ENCODE measurements at regions not wholly inside any gene's neighbourhood (a gene's known extent, or its start where the extent isn't known, plus 50 kb on each side); places are given as distances from the start of the nearest gene placed in this dataset.

DNA sequence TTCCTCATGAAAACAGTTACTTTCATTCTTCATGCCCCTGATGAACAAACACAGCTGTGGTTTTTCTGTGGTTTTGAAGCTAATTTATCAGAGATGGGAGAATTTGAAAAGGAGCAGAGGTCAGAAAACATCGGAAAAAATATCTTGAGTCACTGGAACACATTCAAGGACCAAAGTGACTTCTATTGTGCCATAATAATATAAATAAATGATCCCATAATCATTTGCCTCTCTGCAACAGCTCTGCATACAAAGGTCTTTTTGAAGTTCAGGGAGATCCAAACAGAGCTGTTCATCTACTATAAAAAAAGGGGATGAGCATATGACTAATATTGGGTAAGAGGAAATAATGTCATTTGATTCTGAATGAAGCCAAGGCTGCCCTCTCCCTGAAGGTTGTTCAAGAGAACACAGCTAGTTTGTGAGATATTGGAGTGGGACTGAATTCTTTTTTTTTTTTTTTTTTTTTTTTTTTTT lies 201.3 kb upstream of the GALNT5 start:
- Histone ChIP-seq H3K9ac (ENCODE audit: control insufficient read depth, insufficient read depth, low read length) (no peak overlapping the region), H4K20me1 (ENCODE audit: control insufficient read depth, insufficient read depth) (no peaks in the 10 kb centered on the region), H3K4me2 (ENCODE audit: control insufficient read depth, insufficient read depth) (no peak overlapping the region), H2AFZ (ENCODE audit: control insufficient read depth, low read depth, low read length) (no peak overlapping the region), H3K79me2 (ENCODE audit: control insufficient read depth, insufficient read depth, low read length) (no peaks in the 10 kb centered on the region), H3K27me3 (replicated peaks in 1 of 2; ENCODE audit: control insufficient read depth in 2 of 2, insufficient read depth in 2 of 2, low read length in 1 of 2) (peaks cover 0 to 2% of the 10 kb centered on the region in 2 experiments; a peak in 1 of 4 replicates), H3K4me3 (no peak overlapping the region), H3K27ac (ENCODE audit: control insufficient read depth, insufficient read depth) (no peak overlapping the region), H3K4me1 (ENCODE audit: control insufficient read depth, insufficient read depth, low read length) (no peaks in the 10 kb centered on the region), H3K9me3 (replicated peaks; ENCODE audit: control insufficient read depth, insufficient read depth, low read length) (no peaks in the 10 kb centered on the region), H3K36me3 (ENCODE audit: control insufficient read depth in 2 of 2, insufficient read depth in 2 of 2, low read length in 1 of 2) (no peaks in the 10 kb centered on the region)
- intact Hi-C loops (cut with micrococcal nuclease; ENCODE audit: unreplicated experiment) (loop anchor here (5.0 to 10.0 kb wide), 2 partner anchors 164 to 1691 kb away; no protein-coding TSS in a partner anchor), in situ Hi-C loops (cut with MboI) (no loop called here)
- no TSS peak for BruUV-seq (replicated peaks)
- DNase-seq (ENCODE audit: low read depth, low spot score): no peak
- POLR2A ChIA-PET: no interaction called here
- TF ChIP-seq NR2F1 (conservative IDR thresholded peaks at IDR 0.05) (0 out of 2 replicates have a peak, but pooled peaks have one; percentile 11), LARP7 (IDR thresholded peaks at IDR 0.05) (no peak), RUNX3 (IDR thresholded peaks at IDR 0.05; ENCODE audit: low read length) (0 out of 2 replicates have a peak, but pooled peaks have one; percentile 8)
- RAD21 ChIA-PET (ENCODE audit: unreplicated experiment): interaction anchor here (0.6 to 2.3 kb wide), 13 partner anchors 8 to 1758 kb away, joined by 3 to 13 read pairs (median 4); no protein-coding TSS in a partner anchor
- no peak for ATAC-seq
- no peak for FAIRE-seq
- SMC1A ChIA-PET (ENCODE audit: uncharacterized antibody, unreplicated experiment): interaction anchor here (0.6 to 8.3 kb wide), 8 partner anchors 11 to 272 kb away, joined by 3 to 107 read pairs (median 6); no protein-coding TSS in a partner anchor
- CTCF ChIA-PET: interaction anchor here (0.6 to 10.7 kb wide), 12 partner anchors 9 to 467 kb away, joined by 3 to 100 read pairs (median 4); no protein-coding TSS in a partner anchor
- 0% methylated on average over 1 of the region's 1 CpG for WGBS (ENCODE audit: insufficient coverage, insufficient replicate concordance, low lambda C conversion rate, missing lambda C conversion rate)

DNA sequence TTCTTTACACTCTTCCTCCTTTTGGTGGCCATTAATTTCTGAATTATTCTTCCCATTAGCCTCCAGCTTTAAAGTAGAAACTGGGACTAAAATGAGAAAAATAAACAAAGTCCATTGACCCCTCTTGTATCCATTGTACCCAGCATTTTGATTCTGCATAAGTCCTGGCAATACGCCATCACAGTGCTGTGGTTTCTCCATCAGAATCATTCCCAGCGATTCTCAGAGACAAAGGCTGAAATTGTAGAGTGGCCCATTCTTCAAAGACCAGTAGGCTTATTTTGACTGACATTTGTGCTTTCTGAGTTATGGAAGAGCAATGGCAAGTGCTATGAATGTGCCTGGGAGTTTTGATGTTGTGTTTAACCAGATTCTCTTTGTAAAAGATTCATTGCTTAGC lies 199.3 kb upstream of the GALNT5 start:
- ChIA-PET RAD21 (ENCODE audit: unreplicated experiment) (interaction anchor here (0.9 to 3.9 kb wide), 6 partner anchors 10 to 468 kb away, joined by 3 to 29 read pairs (median 4); no protein-coding TSS in a partner anchor), SMC1A (ENCODE audit: uncharacterized antibody, unreplicated experiment) (interaction anchor here (0.9 to 8.3 kb wide), 9 partner anchors 13 to 723 kb away, joined by 3 to 107 read pairs (median 4); no protein-coding TSS in a partner anchor), CTCF (interaction anchor here (1.0 to 10.7 kb wide), 5 partner anchors 11 to 135 kb away, joined by 3 to 100 read pairs (median 5); no protein-coding TSS in a partner anchor), POLR2A (no interaction called here)
- Histone ChIP-seq H3K36me3 (ENCODE audit: control insufficient read depth in 2 of 2, insufficient read depth in 2 of 2, low read length in 1 of 2) (no peaks in the 10 kb centered on the region), H3K4me2 (ENCODE audit: control insufficient read depth, insufficient read depth) (no peak overlapping the region), H3K9ac (ENCODE audit: control insufficient read depth, insufficient read depth, low read length) (no peak overlapping the region), H3K4me1 (ENCODE audit: control insufficient read depth, insufficient read depth, low read length) (peaks cover 8% of the 10 kb centered on the region; the same call in 1 of the 2 replicates), H3K79me2 (ENCODE audit: control insufficient read depth, insufficient read depth, low read length) (no peaks in the 10 kb centered on the region), H3K27ac (ENCODE audit: control insufficient read depth, insufficient read depth) (no peak overlapping the region), H3K4me3 (no peak overlapping the region), H4K20me1 (ENCODE audit: control insufficient read depth, insufficient read depth) (no peaks in the 10 kb centered on the region), H3K9me3 (replicated peaks; ENCODE audit: control insufficient read depth, insufficient read depth, low read length) (no peaks in the 10 kb centered on the region), H3K27me3 (replicated peaks in 1 of 2; ENCODE audit: control insufficient read depth in 2 of 2, insufficient read depth in 2 of 2, low read length in 1 of 2) (peaks cover 0 to 2% of the 10 kb centered on the region in 2 experiments; a peak in 1 of 4 replicates), H2AFZ (ENCODE audit: control insufficient read depth, low read depth, low read length) (no peak overlapping the region)
- BruUV-seq (replicated peaks): no TSS peak
- FAIRE-seq (no peak), ATAC-seq (no peak), DNase-seq (ENCODE audit: low read depth, low spot score) (no peak)
- intact Hi-C loops (cut with micrococcal nuclease; ENCODE audit: unreplicated experiment) (loop anchor here (2.0 to 10.0 kb wide), 3 partner anchors 135 to 1693 kb away; no protein-coding TSS in a partner anchor), in situ Hi-C loops (cut with MboI) (no loop called here)
- WGBS (ENCODE audit: insufficient coverage, insufficient replicate concordance, low lambda C conversion rate, missing lambda C conversion rate): 54% methylated on average over 2 of the region's 2 CpGs
- no peak for TF ChIP-seq ZBED1 (IDR thresholded peaks at IDR 0.05; ENCODE audit: borderline replicate concordance)
- TF ChIP-seq, protein P1, sequence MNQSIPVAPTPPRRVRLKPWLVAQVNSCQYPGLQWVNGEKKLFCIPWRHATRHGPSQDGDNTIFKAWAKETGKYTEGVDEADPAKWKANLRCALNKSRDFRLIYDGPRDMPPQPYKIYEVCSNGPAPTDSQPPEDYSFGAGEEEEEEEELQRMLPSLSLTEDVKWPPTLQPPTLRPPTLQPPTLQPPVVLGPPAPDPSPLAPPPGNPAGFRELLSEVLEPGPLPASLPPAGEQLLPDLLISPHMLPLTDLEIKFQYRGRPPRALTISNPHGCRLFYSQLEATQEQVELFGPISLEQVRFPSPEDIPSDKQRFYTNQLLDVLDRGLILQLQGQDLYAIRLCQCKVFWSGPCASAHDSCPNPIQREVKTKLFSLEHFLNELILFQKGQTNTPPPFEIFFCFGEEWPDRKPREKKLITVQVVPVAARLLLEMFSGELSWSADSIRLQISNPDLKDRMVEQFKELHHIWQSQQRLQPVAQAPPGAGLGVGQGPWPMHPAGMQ (IDR thresholded peaks at IDR 0.05; ENCODE audit: borderline replicate concordance): no peak
- no peak for TF ChIP-seq SUPT20H (IDR thresholded peaks at IDR 0.05; ENCODE audit: borderline replicate concordance, control insufficient read depth, low read depth, low read length)
- no peak for TF ChIP-seq SIX5 (IDR thresholded peaks at IDR 0.05; ENCODE audit: low read depth, low read length, severe bottlenecking)
- TF ChIP-seq ZSCAN29 (IDR thresholded peaks at IDR 0.05): no peak
- no peak for TF ChIP-seq BRCA1 (IDR thresholded peaks at IDR 0.05; ENCODE audit: low read depth, low read length)
- no peak for TF ChIP-seq PML (IDR thresholded peaks at IDR 0.05; ENCODE audit: low read length)
- no peak for TF ChIP-seq IKZF1 (conservative IDR thresholded peaks at IDR 0.05)
- TF ChIP-seq YY1 (IDR thresholded peaks at IDR 0.05; ENCODE audit: low read depth, low read length): no peak
